SJCRH30 (cell line): ENCODE measurements at regions not wholly inside any gene's neighbourhood (a gene's known extent, or its start where the extent isn't known, plus 50 kb on each side); places are given as distances from the start of the nearest gene placed in this dataset.
A peak's percentile ranks its signal among the peaks of the same experiment; 100 is the strongest.
"Not testable (repeated sequence)": the region's sequence is repeated elsewhere in the genome, so short reads cannot be mapped to it uniquely, and the experiment has no call there.

Source experiments
- DNase-seq, 2 experiments: peaks; one replicate each; pipeline ENCODE4 v3.0.0-alpha.2; 2015 to 2020
- H3K27ac ChIP-seq: fragments of 250-450 bp; sonication (Bioruptor Pico); 2 replicates; pipeline ENCODE4 v1.5.1; 2020; ENCODE audit warnings: mild to moderate bottlenecking, moderate library complexity
- H3K27me3 ChIP-seq: fragments of 250-450 bp; sonication (Bioruptor Pico); 2 replicates; pipeline ENCODE4 v1.5.1; 2020; ENCODE audit warnings: mild to moderate bottlenecking, moderate library complexity
- H3K36me3 ChIP-seq: fragments of 250-450 bp; sonication (Bioruptor Pico); 2 replicates; pipeline ENCODE4 v1.5.1; 2020; ENCODE audit warnings: mild to moderate bottlenecking, moderate library complexity
- H3K4me1 ChIP-seq: fragments of 250-450 bp; sonication (Bioruptor Pico); 2 replicates; pipeline ENCODE4 v1.5.1; 2020; ENCODE audit warnings: mild to moderate bottlenecking, moderate library complexity
- H3K4me3 ChIP-seq: fragments of 250-450 bp; sonication (Bioruptor Pico); 2 replicates; pipeline ENCODE4 v1.5.1; 2020; ENCODE audit warnings: mild to moderate bottlenecking, moderate library complexity
- H3K9me3 ChIP-seq: fragments of 250-450 bp; sonication (Bioruptor Pico); replicated peaks from 2 replicates; pipeline ENCODE4 v1.5.1; 2020; ENCODE audit warnings: mild to moderate bottlenecking, moderate library complexity

DNA sequence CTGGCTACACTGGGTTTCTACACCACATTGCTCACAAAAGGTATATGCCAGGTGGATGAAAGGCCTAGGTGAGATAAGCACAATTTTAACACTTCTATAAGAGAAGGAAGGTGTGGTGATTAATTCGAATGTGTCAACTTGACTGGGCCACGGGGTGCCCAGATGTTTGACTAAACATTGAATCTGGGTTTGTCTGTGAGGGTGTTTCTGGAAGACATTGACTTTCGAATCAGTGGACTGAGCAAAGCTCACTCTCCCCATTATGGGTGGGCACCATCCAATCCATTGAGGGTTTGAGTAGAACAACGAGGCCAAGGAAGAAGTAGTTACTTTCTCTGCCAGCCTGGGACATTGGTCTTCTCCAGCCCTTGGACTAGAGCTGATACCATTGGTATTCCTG is 78.2 kb upstream of the COL5A1 start:
- DNase-seq = no peak
- Histone ChIP-seq H3K36me3 (no peaks in the 10 kb centered on the region), H3K4me3 (no peak overlapping the region), H3K27ac (no peak overlapping the region), H3K4me1 (no peaks in the 10 kb centered on the region), H3K27me3 (no peaks in the 10 kb centered on the region), H3K9me3 (no peaks in the 10 kb centered on the region; the same call in 1 of the 2 replicates)

DNA sequence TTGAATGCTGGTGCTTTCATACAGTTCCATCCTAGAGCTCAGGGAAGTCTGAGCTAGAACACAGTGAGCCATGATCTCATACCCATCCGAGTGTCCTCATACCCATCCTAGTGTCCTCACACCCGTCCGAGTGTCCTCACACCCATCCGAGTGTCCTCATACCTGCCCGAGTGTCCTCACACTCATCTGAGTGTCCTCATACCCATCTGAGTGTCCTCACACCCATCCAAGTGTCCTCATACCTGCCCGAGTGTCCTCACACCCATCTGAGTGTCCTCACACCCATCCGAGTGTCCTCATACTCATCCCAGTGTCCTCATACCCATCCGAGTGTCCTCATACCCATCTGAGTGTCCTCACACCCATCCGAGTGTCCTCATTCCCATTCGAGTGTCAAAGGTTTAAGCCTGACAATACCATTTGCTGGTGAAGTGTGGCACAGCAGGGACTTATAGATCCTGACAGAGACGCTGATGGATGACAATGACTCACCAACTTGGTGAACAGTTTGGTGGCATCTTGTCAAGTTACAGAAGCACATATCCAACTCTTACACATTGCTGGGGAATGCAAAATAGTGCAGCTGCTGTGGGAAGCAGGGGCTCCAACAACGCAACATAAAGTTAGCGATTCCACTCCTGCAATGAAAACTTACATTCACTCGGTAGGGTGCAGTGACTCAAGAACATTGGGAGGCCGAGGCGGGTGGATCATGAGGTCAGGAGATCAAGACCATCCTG is 77.0 kb upstream of the COL5A1 start:
- Histone ChIP-seq H3K4me1 (no peaks in the 10 kb centered on the region), H3K9me3 (no peaks in the 10 kb centered on the region; the same call in 1 of the 2 replicates), H3K36me3 (no peaks in the 10 kb centered on the region), H3K4me3 (no peak overlapping the region), H3K27me3 (no peaks in the 10 kb centered on the region), H3K27ac (no peak overlapping the region)
- DNase-seq = no peak

DNA sequence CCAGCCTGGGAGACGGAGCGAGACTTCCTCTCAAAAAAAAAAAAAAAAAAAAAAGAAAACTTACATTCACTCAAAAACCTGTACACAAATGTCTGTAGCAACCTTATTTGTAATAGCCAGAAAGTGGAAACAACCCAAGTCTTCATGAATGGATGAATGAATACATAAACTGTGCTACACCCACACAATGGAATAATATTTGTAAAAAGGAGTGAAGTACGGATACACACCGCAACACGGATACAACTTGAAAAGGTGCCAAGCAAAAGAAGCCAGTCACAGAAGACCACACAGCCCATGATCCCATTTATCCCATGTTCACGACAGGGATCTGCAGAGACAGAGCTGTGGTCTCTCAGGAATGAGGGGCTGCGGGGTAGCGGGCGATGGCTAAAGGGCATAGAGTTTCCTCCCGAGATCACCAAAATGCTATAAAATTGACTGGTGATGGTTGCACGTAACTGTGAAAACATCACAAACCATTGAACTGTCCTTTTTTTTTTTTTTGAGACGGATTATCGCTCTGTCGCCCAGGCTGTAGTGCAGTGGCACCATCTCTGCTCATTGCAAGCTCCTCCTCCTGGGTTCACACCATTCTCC is 76.2 kb upstream of the COL5A1 start:
- no peaks in the 10 kb centered on the region; the same call in 1 of the 2 replicates for H3K9me3 ChIP-seq
- no peak for DNase-seq
- no peak overlapping the region for H3K27ac ChIP-seq
- H3K36me3 ChIP-seq = no peaks in the 10 kb centered on the region
- no peaks in the 10 kb centered on the region for H3K4me1 ChIP-seq
- H3K4me3 ChIP-seq = no peak overlapping the region
- no peaks in the 10 kb centered on the region for H3K27me3 ChIP-seq

DNA sequence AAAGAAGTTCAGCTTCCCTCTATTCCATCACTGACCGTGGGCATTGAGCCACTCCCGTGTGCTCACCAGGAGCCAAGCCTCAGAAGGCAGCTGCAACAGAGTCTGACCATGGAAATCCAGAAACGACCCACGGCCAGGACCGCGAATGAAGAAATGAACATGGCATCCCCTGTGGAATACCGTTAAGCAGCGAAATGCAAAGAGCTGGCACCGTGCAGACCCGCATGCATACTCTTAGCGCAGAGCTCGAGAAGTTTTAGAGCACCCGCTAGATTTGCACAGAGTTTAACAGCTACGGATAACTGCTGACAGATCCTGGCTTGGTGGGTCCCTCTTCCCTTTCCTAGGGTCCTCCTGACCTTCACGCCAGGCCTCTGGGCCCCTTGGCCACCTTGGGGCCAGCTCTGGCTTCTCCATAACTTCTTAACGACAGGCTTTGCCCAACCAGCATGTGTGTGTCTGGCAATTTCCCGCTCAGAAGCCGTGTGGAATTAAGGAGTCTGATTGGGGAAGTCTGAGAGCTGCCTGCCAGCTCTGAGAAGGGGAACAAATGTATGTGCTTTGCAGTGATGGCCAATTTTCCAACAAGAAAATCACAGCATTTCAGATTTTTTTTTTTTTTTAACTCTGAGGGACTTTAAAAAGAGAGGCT is 75.3 kb upstream of the COL5A1 start:
- DNase-seq = no peak
- H3K4me1 ChIP-seq = no peaks in the 10 kb centered on the region
- no peak overlapping the region for H3K27ac ChIP-seq

DNA sequence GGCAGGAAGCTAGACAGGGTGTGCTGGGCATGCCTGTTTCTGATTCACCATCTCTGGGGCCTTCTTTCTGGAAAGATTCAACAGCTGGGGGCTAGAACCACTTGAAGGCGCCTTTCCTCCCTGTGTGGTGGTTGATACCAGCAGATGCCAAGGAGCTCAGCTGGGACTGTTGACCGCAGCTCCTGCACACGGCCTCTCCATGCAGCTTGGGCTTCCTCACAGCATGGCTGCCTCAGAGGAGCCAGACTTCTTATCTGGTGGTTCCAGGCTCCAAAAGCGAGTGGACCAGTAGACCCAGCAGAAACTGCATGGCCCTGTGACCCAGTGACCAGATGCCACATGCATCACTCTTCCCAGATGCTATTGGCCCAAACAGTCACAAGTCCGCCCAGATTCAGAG is 74.7 kb upstream of the COL5A1 start:
- Histone ChIP-seq H3K27me3 (no peaks in the 10 kb centered on the region), H3K4me3 (no peak overlapping the region), H3K9me3 (no peaks in the 10 kb centered on the region; the same call in 1 of the 2 replicates), H3K36me3 (no peaks in the 10 kb centered on the region), H3K27ac (no peak overlapping the region), H3K4me1 (no peaks in the 10 kb centered on the region)
- DNase-seq = no peak

More for the DNA sequence above, 75.3 kb upstream of the COL5A1 start:
- H3K4me3 ChIP-seq = no peak overlapping the region
- no peaks in the 10 kb centered on the region for H3K36me3 ChIP-seq
- H3K27me3 ChIP-seq = no peaks in the 10 kb centered on the region
- no peaks in the 10 kb centered on the region; the same call in 1 of the 2 replicates for H3K9me3 ChIP-seq

DNA sequence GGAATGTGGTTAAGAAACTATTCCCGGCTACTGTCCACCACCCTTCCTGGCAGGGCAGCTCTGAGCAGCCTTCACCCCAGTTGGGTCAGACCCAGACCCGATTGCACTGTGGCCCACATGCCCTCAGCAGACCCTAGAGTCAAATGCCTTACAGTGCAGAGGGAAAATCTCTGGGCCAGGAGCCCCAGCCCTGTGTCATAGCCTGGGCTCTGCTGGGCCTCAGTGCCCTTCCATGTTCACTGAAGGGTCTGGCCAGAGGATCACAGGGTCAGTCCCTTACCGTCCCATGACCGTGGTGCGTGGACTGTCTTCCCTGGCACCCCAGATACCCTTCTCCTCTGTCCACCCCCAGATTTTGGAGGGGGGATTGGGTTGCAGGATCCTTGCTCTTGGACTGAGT is 73.5 kb upstream of the COL5A1 start:
- DNase-seq = no peak
- no peaks in the 10 kb centered on the region for H3K27me3 ChIP-seq

DNA sequence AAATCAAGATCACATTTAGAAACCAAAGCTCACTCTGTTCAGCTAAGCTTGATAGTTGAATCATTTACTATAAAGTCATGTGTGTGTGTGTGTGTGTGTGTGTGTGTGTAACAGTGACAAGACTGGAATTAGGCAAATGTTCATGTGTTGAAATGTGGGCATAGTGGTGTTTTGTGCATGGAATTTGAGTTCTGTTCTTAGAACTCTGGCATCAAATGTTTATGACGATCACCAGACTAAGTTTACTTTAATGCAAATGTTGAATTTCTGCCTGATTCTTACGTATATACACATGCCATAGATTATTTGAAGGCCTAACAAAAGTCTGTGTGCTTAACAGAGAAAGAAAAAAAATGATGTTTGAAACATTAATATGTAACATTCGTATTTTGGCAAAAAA is 72.8 kb upstream of the COL5A1 start:
- Histone ChIP-seq H3K4me1 (no peaks in the 10 kb centered on the region), H3K27me3 (no peaks in the 10 kb centered on the region), H3K36me3 (no peaks in the 10 kb centered on the region), H3K4me3 (no peak overlapping the region), H3K9me3 (no peaks in the 10 kb centered on the region; the same call in 1 of the 2 replicates), H3K27ac (no peak overlapping the region)
- DNase-seq = no peak

More for the DNA sequence above, 73.5 kb upstream of the COL5A1 start:
- no peaks in the 10 kb centered on the region for H3K4me1 ChIP-seq
- H3K27ac ChIP-seq = no peak overlapping the region
- H3K4me3 ChIP-seq = no peak overlapping the region
- H3K9me3 ChIP-seq = no peaks in the 10 kb centered on the region; the same call in 1 of the 2 replicates
- no peaks in the 10 kb centered on the region for H3K36me3 ChIP-seq

DNA sequence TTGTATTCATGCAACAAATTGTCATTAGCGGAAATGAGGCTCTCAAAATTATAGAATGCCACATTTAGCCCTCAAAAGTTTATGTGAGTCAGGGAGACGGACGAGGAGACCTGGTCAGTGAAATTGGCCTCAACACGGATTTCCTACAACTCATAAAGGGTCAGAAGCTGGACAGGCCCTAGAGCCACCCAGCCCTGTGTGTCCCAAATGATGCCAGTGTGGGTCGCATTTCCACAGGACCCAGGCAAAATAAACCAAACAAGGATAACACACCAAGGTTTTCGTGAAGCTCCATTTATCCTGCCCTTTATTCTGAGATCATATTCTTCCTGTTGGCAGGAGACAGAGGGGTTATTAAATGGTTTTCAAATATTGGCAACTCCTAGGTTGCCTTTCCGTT is 72.0 kb upstream of the COL5A1 start:
- no peaks in the 10 kb centered on the region for H3K36me3 ChIP-seq
- no peaks in the 10 kb centered on the region for H3K27me3 ChIP-seq
- H3K4me1 ChIP-seq = no peaks in the 10 kb centered on the region
- no peaks in the 10 kb centered on the region; the same call in 1 of the 2 replicates for H3K9me3 ChIP-seq
- no peak for DNase-seq
- no peak overlapping the region for H3K27ac ChIP-seq
- no peak overlapping the region for H3K4me3 ChIP-seq

DNA sequence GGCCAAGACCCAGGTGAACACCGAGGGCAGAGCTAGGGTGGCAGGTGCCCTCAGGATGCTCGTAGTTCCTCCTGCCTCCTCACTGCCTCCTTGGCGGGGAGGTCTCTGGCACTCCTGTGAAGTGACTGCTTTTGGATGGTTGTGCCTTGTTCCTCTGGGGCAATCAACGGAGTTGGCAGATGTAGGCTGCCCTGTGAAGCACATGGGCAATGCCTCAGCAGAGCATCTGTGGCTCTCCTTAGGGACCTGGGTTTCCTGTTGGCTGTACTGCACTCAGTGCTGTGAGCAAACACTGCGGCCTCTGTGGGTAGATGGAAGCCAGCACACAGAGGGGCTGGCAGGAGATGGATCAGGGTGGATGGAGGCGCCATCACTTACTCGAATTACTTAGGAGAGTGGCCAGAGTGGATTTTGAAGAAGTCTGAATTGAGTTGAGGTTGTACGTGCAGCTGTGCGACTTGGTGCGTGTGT is 71.4 kb upstream of the COL5A1 start:
- Histone ChIP-seq H3K36me3 (no peaks in the 10 kb centered on the region), H3K4me3 (no peak overlapping the region), H3K4me1 (no peaks in the 10 kb centered on the region), H3K27me3 (no peaks in the 10 kb centered on the region), H3K9me3 (no peaks in the 10 kb centered on the region; the same call in 1 of the 2 replicates), H3K27ac (no peak overlapping the region)
- peak; percentile 27 to 51 for DNase-seq

DNA sequence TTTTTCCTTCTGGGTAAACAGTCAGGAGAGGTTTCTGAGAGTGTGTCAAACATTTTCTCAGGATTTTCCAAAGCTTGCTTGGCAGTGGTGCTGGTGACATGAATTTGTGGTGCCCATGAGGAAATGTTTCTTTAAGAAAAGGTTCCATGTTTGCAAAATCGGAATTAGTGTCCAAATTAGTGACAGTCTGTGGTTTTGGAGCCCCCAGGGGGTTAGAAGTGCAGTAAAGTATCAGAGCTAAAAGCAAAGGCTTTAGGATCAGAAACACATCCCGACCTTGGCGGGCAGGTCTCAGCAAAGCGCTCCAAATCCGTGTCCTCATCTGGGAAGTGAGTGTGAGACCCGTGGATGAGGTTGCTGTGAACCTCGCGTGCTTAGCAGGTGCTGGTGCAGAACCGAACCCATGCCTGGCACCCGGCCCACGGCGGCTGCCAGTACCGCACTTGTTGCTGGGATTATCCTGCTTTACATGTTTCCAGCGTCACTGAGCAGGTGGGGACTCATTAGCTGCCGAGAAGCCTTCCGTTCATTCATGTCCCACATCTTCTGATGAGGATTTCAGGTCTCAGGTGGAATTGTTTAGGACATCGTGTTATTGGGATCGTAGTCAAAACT is 70.8 kb upstream of the COL5A1 start:
- Histone ChIP-seq H3K4me1 (no peaks in the 10 kb centered on the region), H3K4me3 (no peak overlapping the region), H3K9me3 (no peaks in the 10 kb centered on the region; the same call in 1 of the 2 replicates), H3K36me3 (no peaks in the 10 kb centered on the region), H3K27me3 (no peaks in the 10 kb centered on the region), H3K27ac (no peak overlapping the region)
- DNase-seq = no peak

DNA sequence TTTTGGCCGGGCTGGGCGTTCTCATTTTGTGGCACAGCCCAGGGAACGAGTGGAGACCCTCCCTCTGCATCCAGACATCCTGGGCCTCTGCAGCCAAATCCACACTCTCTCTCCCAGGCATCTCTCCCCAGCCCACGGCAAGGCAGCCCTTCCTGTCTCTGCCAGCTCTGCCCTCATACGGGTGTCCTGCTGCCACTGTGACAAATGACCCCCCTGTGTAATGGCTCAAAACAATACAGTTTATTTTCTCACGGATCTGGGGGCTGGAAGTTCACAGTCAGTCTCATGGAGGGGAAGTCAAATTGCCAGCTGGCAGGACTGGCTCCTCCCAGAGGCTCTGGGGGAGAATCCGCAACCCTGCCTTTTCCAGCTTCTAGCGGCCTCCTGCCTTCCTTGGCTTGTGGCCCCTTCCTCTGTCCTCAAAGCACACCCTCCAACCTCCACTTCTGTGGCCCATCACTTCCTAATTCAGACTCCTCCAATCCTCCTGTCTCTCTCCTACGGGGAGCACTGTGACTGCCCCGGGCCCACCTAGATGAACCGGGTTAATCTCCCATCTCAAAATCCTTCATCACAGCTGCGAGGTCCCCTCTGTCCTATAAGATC is 70.2 kb upstream of the COL5A1 start:
- H3K27me3 ChIP-seq = no peaks in the 10 kb centered on the region
- H3K4me1 ChIP-seq = no peaks in the 10 kb centered on the region
- H3K9me3 ChIP-seq = no peaks in the 10 kb centered on the region; the same call in 1 of the 2 replicates
- no peak overlapping the region for H3K27ac ChIP-seq
- H3K4me3 ChIP-seq = no peak overlapping the region
- no peak for DNase-seq
- no peaks in the 10 kb centered on the region for H3K36me3 ChIP-seq

DNA sequence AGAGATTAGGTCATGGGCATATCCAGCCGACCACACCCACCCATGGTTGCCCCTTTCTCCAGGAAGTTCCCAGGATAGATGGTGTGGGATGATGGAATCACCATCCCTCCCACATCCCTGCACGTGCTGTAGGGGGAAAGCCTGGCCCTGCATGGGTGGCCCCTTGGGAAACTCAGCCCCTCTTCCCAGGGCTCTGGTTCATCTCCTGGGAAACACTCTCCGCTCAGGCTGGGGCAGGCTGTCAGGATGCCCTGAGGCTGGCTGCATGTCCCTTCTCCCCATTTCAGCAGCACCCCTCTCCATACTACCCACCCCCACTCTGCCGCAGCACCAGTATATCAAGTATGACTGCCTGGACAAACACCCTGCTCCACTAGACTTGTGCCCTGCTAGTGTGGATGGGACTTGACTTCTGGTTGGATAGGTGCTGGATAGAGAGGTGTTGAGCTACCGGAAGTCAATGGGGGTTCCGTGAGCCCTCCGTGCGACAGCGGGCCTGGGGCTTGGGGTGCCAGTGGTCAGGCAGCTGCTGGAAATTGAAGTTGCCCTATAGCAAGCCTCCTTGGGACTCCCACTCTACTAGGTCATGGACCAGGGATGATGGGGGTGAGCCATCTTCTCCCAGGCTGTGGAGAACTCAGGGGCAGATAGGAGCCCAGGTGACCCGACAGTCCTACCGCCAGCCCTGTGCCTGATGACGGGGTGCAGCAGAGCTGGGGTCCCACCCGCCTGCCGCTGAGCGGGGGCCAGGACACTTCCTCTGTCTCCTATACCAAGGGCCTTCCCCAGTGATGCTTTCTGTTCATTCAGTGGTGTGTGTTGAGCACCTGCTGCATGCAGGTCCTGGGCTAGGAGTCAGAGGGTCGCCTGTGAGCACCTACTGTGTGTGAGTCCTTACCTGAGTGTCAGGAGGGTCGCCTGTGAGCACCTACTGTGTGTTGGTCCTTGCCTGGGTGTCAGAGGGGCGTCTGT is 69.4 kb upstream of the COL5A1 start:
- Histone ChIP-seq H3K36me3 (no peaks in the 10 kb centered on the region), H3K27me3 (no peaks in the 10 kb centered on the region), H3K4me3 (no peak overlapping the region), H3K4me1 (no peaks in the 10 kb centered on the region), H3K9me3 (no peaks in the 10 kb centered on the region; the same call in 1 of the 2 replicates), H3K27ac (no peak overlapping the region)
- DNase-seq = peak in 1 of 2 experiments; percentile 33

DNA sequence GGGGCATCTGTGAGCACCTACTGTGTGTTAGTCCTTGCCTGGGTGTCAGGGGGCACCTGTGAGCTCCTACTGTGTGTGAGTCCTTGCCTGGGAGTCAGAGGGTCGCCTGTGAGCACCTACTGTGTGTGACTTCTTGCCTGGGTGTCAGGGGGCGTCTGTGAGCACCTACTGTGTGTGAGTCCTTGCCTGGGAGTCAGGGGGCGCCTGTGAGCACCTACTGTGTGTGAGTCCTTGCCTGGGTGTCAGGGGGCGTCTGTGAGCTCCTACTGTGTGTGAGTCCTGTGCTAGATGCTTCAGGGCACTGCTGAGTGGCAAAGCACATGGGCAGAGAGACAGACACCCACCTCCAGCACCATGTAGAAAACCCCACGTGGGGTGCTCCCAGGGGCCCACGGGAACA is 66.9 kb upstream of the COL5A1 start:
- not testable (repeated sequence) for DNase-seq, H3K9me3 ChIP-seq, H3K4me1 ChIP-seq, H3K36me3 ChIP-seq, H3K4me3 ChIP-seq, H3K27me3 ChIP-seq, H3K27ac ChIP-seq
